B cell (primary cell): ENCODE measurements at regions not wholly inside any gene's neighbourhood (a gene's known extent, or its start where the extent isn't known, plus 50 kb on each side); places are given as distances from the start of the nearest gene placed in this dataset.
"Not testable (repeated sequence)": the region's sequence is repeated elsewhere in the genome, so short reads cannot be mapped to it uniquely, and the experiment has no call there.

ENCODE experiments used
- ATAC-seq: fragments of 200-7000 bp; cut with Tn5 transposase; one replicate; pipeline ENCODE4 v1.10.0; 2021; ENCODE audit warnings: low read depth, mild to moderate bottlenecking, moderate number of reproducible peaks, moderate library complexity
- CTCF ChIA-PET: fragments of 350-600 bp; sonication (Branson Sonifier 250); formaldehyde crosslinking; loops from one replicate; lab custom pipeline; 2021; ENCODE audit warnings: antibody characterized with exemption, inconsistent platforms; lab: Charles Lee
- POLR2A ChIA-PET: fragments of 350-600 bp; sonication (Branson Sonifier 250); formaldehyde crosslinking; loops from one replicate; lab custom pipeline; 2021; ENCODE audit warnings: antibody characterized with exemption; lab: Charles Lee
- DNase-seq: peaks from one replicate; pipeline ENCODE4 v3.0.0; 2013
- H2AFZ ChIP-seq: 2 replicates; pipeline ENCODE4 v1.6.1; 2012; ENCODE audit warnings: mild to moderate bottlenecking, low read depth, low read length; ENCODE audit not compliant: insufficient read depth, poor library complexity, severe bottlenecking
- H3K27ac ChIP-seq, 2 donors: 1 replicate in 1 of 2; 2 replicates in 1 of 2; pipeline ENCODE4 v1.5.1; 2012 to 2013; ENCODE audit warnings: low read length in 2 of 2, mild to moderate bottlenecking in 2 of 2, moderate library complexity in 1 of 2
- H3K27me3 ChIP-seq, 4 experiments: fragments of 200-600 bp in 1 of 4; sonication (generic) in 1 of 4; replicated peaks in 1 of 4; 1 replicate in 2 of 4; 2 replicates in 2 of 4; pipeline versions ENCODE4 v1.6.1 to v1.7.0; 2013 to 2016; ENCODE audit warnings: low read length in 3 of 4, mild to moderate bottlenecking in 2 of 4, mixed read lengths in 1 of 4, moderate library complexity in 1 of 4; ENCODE audit not compliant: insufficient read depth in 4 of 4, control insufficient read depth in 3 of 4; ENCODE audit errors: control extremely low read depth in 1 of 4
- H3K36me3 ChIP-seq, 2 experiments: replicated peaks in 1 of 2; 1 replicate in 1 of 2; 2 replicates in 1 of 2; pipeline versions ENCODE4 v1.6.1 to v1.7.1; 2013; ENCODE audit warnings: low read length in 1 of 2; ENCODE audit not compliant: insufficient read depth in 2 of 2, control insufficient read depth in 1 of 2; ENCODE audit errors: control extremely low read depth in 1 of 2, extremely low read depth in 1 of 2
- H3K4me1 ChIP-seq, 2 donors: fragments of 200-600 bp in 1 of 2; sonication (generic) in 1 of 2; 1 replicate in 1 of 2; 2 replicates in 1 of 2; pipeline versions ENCODE4 v1.5.1 to v1.6.1; 2013 to 2017; ENCODE audit warnings: low read length in 2 of 2; ENCODE audit not compliant: control insufficient read depth in 2 of 2, insufficient read depth in 2 of 2
- H3K4me2 ChIP-seq: replicated peaks from 2 replicates; pipeline ENCODE3; 2012; ENCODE audit warnings: mild to moderate bottlenecking, low read depth, low read length; ENCODE audit not compliant: poor library complexity, severe bottlenecking
- H3K4me3 ChIP-seq, 5 experiments: fragments of 200-600 bp in 1 of 5; sonication (generic) in 1 of 5; 1 replicate in 3 of 5; 2 replicates in 2 of 5; pipeline versions ENCODE4 v1.5.1 to v1.7.0; 2011 to 2016; ENCODE audit warnings: low read length in 4 of 5, mild to moderate bottlenecking in 4 of 5, low read depth in 2 of 5, control low read depth in 1 of 5, moderate library complexity in 1 of 5; ENCODE audit not compliant: insufficient read depth in 1 of 5; ENCODE audit errors: control extremely low read depth in 1 of 5, extremely low read depth in 1 of 5
- H3K79me2 ChIP-seq: fragments of 200-600 bp; sonication (generic); one replicate; pipeline ENCODE4 v1.6.0; 2016; ENCODE audit warnings: low read length; ENCODE audit not compliant: control insufficient read depth, insufficient read depth
- H3K9ac ChIP-seq: fragments of 200-600 bp; sonication (generic); 2 replicates; pipeline ENCODE4 v1.6.1; 2017; ENCODE audit warnings: mild to moderate bottlenecking, low read length, moderate library complexity
- H3K9me3 ChIP-seq, 3 donors: one replicate each; pipeline versions ENCODE4 v1.6.1 to v1.7.1; 2013; ENCODE audit warnings: low read length in 2 of 3; ENCODE audit not compliant: control insufficient read depth in 2 of 3, insufficient read depth in 1 of 3; ENCODE audit errors: control extremely low read depth in 1 of 3
- H4K20me1 ChIP-seq: 2 replicates; pipeline ENCODE4 v1.6.0; 2012; ENCODE audit warnings: mild to moderate bottlenecking, low read length; ENCODE audit not compliant: insufficient read depth, control insufficient read depth, poor library complexity, severe bottlenecking
- H3K27ac Mint-ChIP-seq: one replicate; pipeline ENCODE4 v1.8.0; 2021; ENCODE audit warnings: mixed read lengths
- H3K27me3 Mint-ChIP-seq: one replicate; pipeline ENCODE4 v1.8.0; 2021; ENCODE audit warnings: mixed read lengths
- H3K4me1 Mint-ChIP-seq: one replicate; pipeline ENCODE4 v1.8.0; 2021; ENCODE audit warnings: mixed read lengths
- H3K4me3 Mint-ChIP-seq: one replicate; pipeline ENCODE4 v1.8.0; 2021; ENCODE audit warnings: mixed read lengths
- H3K9me3 Mint-ChIP-seq: one replicate; pipeline ENCODE4 v1.8.0; 2022; ENCODE audit warnings: mixed read lengths; ENCODE audit not compliant: insufficient read depth
- EZH2 ChIP-seq: IDR thresholded peaks from 2 replicates; pipeline ENCODE4 v1.6.1; 2012; ENCODE audit warnings: borderline replicate concordance, low read depth, mild to moderate bottlenecking, moderate library complexity, low read length; ENCODE audit not compliant: insufficient read depth, poor library complexity, severe bottlenecking
- WGBS: methylation state at CpG from one replicate; pipeline ENCODE4 v1.1.5; 2013; ENCODE audit warnings: missing lambda C conversion rate; ENCODE audit not compliant: insufficient coverage; 5-methylcytosine and 5-hydroxymethylcytosine counted together
- intact Hi-C: fragments of 100-400 bp; cut with micrococcal nuclease; formaldehyde crosslinking; loops from one replicate; pipeline ENCODE4 v1.10.0; 2022
- TF ChIP-seq, protein P1 (sequence below): fragments of 200-600 bp; IDR thresholded peaks from one replicate; pipeline ENCODE4 v1.8.0; 2022; ENCODE audit warnings: antibody characterized with exemption, mild to moderate bottlenecking

DNA sequence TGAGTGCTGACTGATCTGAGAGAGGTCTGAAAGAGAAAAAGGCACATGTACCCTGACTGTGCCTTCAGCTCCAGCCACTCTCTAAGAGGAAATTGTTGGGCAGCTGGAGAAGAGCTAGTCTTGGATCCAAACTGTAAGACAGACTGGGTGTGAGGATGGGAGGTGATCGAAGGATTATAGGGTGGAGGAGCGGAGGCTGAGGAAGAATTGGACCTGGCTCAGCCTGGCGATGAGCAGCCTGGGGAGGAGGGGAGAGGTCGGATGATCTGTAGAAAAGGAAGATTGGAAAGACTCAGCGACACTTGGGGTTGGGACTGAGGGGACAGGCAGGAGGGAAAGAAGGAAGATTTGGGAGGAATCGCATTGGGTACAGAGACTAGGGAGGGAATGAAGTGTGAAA, 98.6 kb upstream of the SLC25A48 start:
- POLR2A ChIA-PET: no interaction called here
- H3K27me3 Mint-ChIP-seq: no peaks in the 10 kb centered on the region
- no peak overlapping the region for H3K4me3 Mint-ChIP-seq

DNA sequence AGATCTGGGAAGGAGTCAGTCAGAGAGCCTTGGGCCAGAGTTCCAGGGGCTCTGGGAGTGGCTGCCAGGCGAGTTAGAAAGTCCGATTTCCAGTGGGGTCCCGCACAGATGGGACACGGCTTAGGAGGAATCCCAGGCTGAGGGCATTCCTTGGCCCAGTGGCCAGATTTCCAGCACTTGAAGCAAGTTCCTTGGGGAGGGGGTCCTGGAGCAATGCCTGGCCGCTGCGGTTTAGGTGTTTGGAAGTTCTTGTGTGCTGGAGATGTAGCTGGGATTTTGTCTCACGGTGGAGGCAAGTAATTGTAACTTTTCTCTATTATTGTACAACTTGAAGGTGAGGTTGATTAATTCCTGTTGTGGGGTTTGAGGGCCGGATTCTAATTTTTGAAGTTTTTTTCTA, 99.5 kb upstream of the SLC25A48 start:
- H3K4me1 Mint-ChIP-seq, H4K20me1 ChIP-seq, H3K4me3 ChIP-seq, H3K27ac Mint-ChIP-seq, H3K27me3 Mint-ChIP-seq, intact Hi-C loops, H3K27ac ChIP-seq, CTCF ChIA-PET, H3K36me3 ChIP-seq, H3K4me1 ChIP-seq, POLR2A ChIA-PET, H3K4me2 ChIP-seq, DNase-seq, H3K9me3 Mint-ChIP-seq, H2AFZ ChIP-seq, H3K9ac ChIP-seq, H3K79me2 ChIP-seq, H3K4me3 Mint-ChIP-seq, ATAC-seq, H3K27me3 ChIP-seq, H3K9me3 ChIP-seq: not testable (repeated sequence)
- WGBS: 98% methylated on average over 5 of the region's 8 CpGs

More for the DNA sequence above, 98.6 kb upstream of the SLC25A48 start:
- Histone ChIP-seq H3K36me3 (no peaks in the 10 kb centered on the region), H3K4me1 (no peaks in the 10 kb centered on the region), H3K79me2 (no peaks in the 10 kb centered on the region), H3K4me2 (no peak overlapping the region), H4K20me1 (no peaks in the 10 kb centered on the region), H3K4me3 (no peak overlapping the region), H3K27me3 (no peaks in the 10 kb centered on the region), H2AFZ (no peak overlapping the region), H3K9me3 (no peaks in the 10 kb centered on the region), H3K9ac (no peak overlapping the region), H3K27ac (no peak overlapping the region)
- TF ChIP-seq, protein P1, sequence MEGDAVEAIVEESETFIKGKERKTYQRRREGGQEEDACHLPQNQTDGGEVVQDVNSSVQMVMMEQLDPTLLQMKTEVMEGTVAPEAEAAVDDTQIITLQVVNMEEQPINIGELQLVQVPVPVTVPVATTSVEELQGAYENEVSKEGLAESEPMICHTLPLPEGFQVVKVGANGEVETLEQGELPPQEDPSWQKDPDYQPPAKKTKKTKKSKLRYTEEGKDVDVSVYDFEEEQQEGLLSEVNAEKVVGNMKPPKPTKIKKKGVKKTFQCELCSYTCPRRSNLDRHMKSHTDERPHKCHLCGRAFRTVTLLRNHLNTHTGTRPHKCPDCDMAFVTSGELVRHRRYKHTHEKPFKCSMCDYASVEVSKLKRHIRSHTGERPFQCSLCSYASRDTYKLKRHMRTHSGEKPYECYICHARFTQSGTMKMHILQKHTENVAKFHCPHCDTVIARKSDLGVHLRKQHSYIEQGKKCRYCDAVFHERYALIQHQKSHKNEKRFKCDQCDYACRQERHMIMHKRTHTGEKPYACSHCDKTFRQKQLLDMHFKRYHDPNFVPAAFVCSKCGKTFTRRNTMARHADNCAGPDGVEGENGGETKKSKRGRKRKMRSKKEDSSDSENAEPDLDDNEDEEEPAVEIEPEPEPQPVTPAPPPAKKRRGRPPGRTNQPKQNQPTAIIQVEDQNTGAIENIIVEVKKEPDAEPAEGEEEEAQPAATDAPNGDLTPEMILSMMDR: no peak
- TF ChIP-seq EZH2: no peak
- DNase-seq: no peak
- CTCF ChIA-PET: no interaction called here
- 96% methylated on average over 6 of the region's 6 CpGs for WGBS
- Mint-ChIP-seq H3K4me1 (no peaks in the 10 kb centered on the region), H3K27ac (no peak overlapping the region), H3K9me3 (no peaks in the 10 kb centered on the region)
- intact Hi-C loops: no loop called here
- ATAC-seq: no peak

DNA sequence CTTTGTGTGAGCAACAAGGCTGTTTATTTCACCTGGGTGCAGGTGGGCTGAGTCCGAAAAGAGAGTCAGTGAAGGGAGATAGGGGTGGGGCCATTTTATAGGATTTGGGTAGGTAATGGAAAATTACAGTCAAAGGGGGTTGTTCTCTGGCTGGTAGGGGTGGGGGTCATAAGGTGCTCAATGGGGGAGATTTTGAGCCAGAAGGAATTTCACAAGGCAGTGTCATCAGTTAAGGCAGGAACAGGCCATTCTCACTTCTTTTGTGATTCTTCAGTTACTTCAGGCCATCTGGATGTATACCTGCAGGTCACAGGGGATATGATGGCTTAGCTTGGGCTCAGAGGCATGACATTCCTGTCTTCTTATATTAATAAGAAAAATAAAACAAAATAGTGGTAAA, 103.4 kb upstream of the SLC25A48 start:
- intact Hi-C loops, H3K4me3 Mint-ChIP-seq: not testable (repeated sequence)

More for the DNA sequence above, 103.4 kb upstream of the SLC25A48 start:
- WGBS: 100% methylated on average over 1 of the region's 1 CpG
- H3K36me3 ChIP-seq, H3K9me3 ChIP-seq, H3K9ac ChIP-seq, H2AFZ ChIP-seq, H4K20me1 ChIP-seq, H3K27ac Mint-ChIP-seq, CTCF ChIA-PET, POLR2A ChIA-PET, H3K9me3 Mint-ChIP-seq, H3K4me1 ChIP-seq, ATAC-seq, H3K27ac ChIP-seq, H3K4me3 ChIP-seq, H3K27me3 Mint-ChIP-seq, DNase-seq, H3K4me2 ChIP-seq, H3K27me3 ChIP-seq, H3K79me2 ChIP-seq, H3K4me1 Mint-ChIP-seq: not testable (repeated sequence)
